ENCODE measurements at regions not wholly inside any gene's neighbourhood (a gene's known extent, or its start where the extent isn't known, plus 50 kb on each side); places are given as distances from the start of the nearest gene placed in this dataset.

DNA sequence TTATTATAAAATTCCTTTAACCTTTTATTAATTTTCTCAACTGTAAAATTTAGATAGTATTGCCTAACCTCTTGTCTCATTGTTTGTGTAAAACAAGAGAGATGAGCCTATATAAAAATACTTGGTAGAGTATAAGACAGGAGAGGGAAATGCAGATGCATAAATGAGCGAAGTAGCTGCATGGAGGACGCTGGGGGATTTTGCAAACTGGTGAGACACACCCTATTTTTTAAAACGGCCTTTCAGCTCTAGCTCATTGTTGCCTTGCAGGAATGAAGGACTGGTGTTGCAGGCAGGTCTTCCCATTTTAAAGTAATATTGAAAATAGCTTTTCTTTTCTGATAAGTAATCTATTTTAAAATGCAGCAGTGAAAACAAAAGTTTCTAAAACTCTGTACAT lies 435.3 kb upstream of the HNRNPA3 start:
- H3K56ac ChIP-seq (ENCODE audit: low read length): no peak overlapping the region
- no peaks in the 10 kb centered on the region for H3K79me1 ChIP-seq (ENCODE audit: low read length)
- H3K4me2 ChIP-seq (ENCODE audit: low read length): no peak overlapping the region
- no peak overlapping the region for H2AK5ac ChIP-seq (ENCODE audit: low read length)
- no peak overlapping the region for H3K4ac ChIP-seq (ENCODE audit: low read depth, low read length)
- H4K8ac ChIP-seq (ENCODE audit: low read depth, low read length): no peak overlapping the region
- H3K36me3 ChIP-seq (ENCODE audit: control insufficient read depth, insufficient read depth, low read length): no peaks in the 10 kb centered on the region
- H3K23ac ChIP-seq (ENCODE audit: low read length): no peak overlapping the region
- no peak overlapping the region for H3K4me3 ChIP-seq (ENCODE audit: low read length)
- H3K27ac ChIP-seq (ENCODE audit: low read depth, low read length): no peak overlapping the region
- H2BK120ac ChIP-seq (ENCODE audit: low read depth, low read length): no peak overlapping the region
- no peak overlapping the region for H4K5ac ChIP-seq (ENCODE audit: low read length)
- no peak overlapping the region for H3K18ac ChIP-seq (ENCODE audit: low read length)
- DNase-seq: no peak
- H3K9ac ChIP-seq (ENCODE audit: low read length): no peak overlapping the region
- H2BK5ac ChIP-seq (ENCODE audit: low read length): no peak overlapping the region
- H2BK15ac ChIP-seq (replicated peaks; ENCODE audit: low read depth): no peak overlapping the region
- no peaks in the 10 kb centered on the region for H3K79me2 ChIP-seq (ENCODE audit: control insufficient read depth, insufficient read depth, low read length)
- WGBS (ENCODE audit: extremely low coverage, insufficient coverage, low lambda C conversion rate): no CpG with 5 or more reads among the region's 3 CpGs
- H3K27me3 ChIP-seq (ENCODE audit: insufficient read depth, low read length, poor library complexity): no peaks in the 10 kb centered on the region
- H3K4me1 ChIP-seq (ENCODE audit: control insufficient read depth, low read depth, low read length): no peaks in the 10 kb centered on the region

- Histone ChIP-seq H3K4me1 (ENCODE audit: control insufficient read depth, low read depth, low read length) (no peaks in the 10 kb centered on the region), H3K18ac (ENCODE audit: low read length) (no peak overlapping the region), H3K4ac (ENCODE audit: low read depth, low read length) (no peak overlapping the region), H3K36me3 (ENCODE audit: control insufficient read depth, insufficient read depth, low read length) (no peaks in the 10 kb centered on the region), H2BK5ac (ENCODE audit: low read length) (no peak overlapping the region), H3K23ac (ENCODE audit: low read length) (no peak overlapping the region), H3K56ac (ENCODE audit: low read length) (no peak overlapping the region), H2BK120ac (ENCODE audit: low read depth, low read length) (no peak overlapping the region), H3K79me2 (ENCODE audit: control insufficient read depth, insufficient read depth, low read length) (no peaks in the 10 kb centered on the region), H2AK5ac (ENCODE audit: low read length) (no peak overlapping the region), H3K27me3 (ENCODE audit: insufficient read depth, low read length, poor library complexity) (no peaks in the 10 kb centered on the region), H4K5ac (ENCODE audit: low read length) (no peak overlapping the region), H2BK15ac (replicated peaks; ENCODE audit: low read depth) (no peak overlapping the region), H3K79me1 (ENCODE audit: low read length) (no peaks in the 10 kb centered on the region), H3K27ac (ENCODE audit: low read depth, low read length) (no peak overlapping the region), H3K9ac (ENCODE audit: low read length) (no peak overlapping the region), H4K8ac (ENCODE audit: low read depth, low read length) (no peak overlapping the region), H3K4me3 (ENCODE audit: low read length) (no peak overlapping the region), H3K4me2 (ENCODE audit: low read length) (no peak overlapping the region)
- no CpG with 5 or more reads among the region's 4 CpGs for WGBS (ENCODE audit: extremely low coverage, insufficient coverage, low lambda C conversion rate)
- no peak for DNase-seq
Measured at GRCh38 chr2:176779917-176780316, 432.7 kb upstream of the HNRNPA3 start.

- no peak overlapping the region for H2BK15ac ChIP-seq (replicated peaks; ENCODE audit: low read depth)
- H3K4me1 ChIP-seq (ENCODE audit: control insufficient read depth, low read depth, low read length): no peaks in the 10 kb centered on the region
- H3K18ac ChIP-seq (ENCODE audit: low read length): no peak overlapping the region
- no peak overlapping the region for H3K4me3 ChIP-seq (ENCODE audit: low read length)
- H3K27ac ChIP-seq (ENCODE audit: low read depth, low read length): no peak overlapping the region
- H3K56ac ChIP-seq (ENCODE audit: low read length): no peak overlapping the region
- no peak overlapping the region for H3K4ac ChIP-seq (ENCODE audit: low read depth, low read length)
- no peaks in the 10 kb centered on the region for H3K36me3 ChIP-seq (ENCODE audit: control insufficient read depth, insufficient read depth, low read length)
- H3K79me1 ChIP-seq (ENCODE audit: low read length): no peaks in the 10 kb centered on the region
- no peak overlapping the region for H3K9ac ChIP-seq (ENCODE audit: low read length)
- no peak overlapping the region for H2BK120ac ChIP-seq (ENCODE audit: low read depth, low read length)
- H3K23ac ChIP-seq (ENCODE audit: low read length): no peak overlapping the region
- no peak overlapping the region for H3K4me2 ChIP-seq (ENCODE audit: low read length)
- no peak overlapping the region for H2AK5ac ChIP-seq (ENCODE audit: low read length)
- no peak overlapping the region for H4K8ac ChIP-seq (ENCODE audit: low read depth, low read length)
- H4K5ac ChIP-seq (ENCODE audit: low read length): no peak overlapping the region
- H2BK5ac ChIP-seq (ENCODE audit: low read length): no peak overlapping the region
- H3K27me3 ChIP-seq (ENCODE audit: insufficient read depth, low read length, poor library complexity): no peaks in the 10 kb centered on the region
- H3K79me2 ChIP-seq (ENCODE audit: control insufficient read depth, insufficient read depth, low read length): no peaks in the 10 kb centered on the region
- WGBS (ENCODE audit: extremely low coverage, insufficient coverage, low lambda C conversion rate): no CpG with 5 or more reads among the region's 2 CpGs
- no peak for DNase-seq
Measured at GRCh38 chr2:176780348-176780747, 432.2 kb upstream of the HNRNPA3 start.

GRCh38 chr2:176781570-176782217 lies 430.9 kb upstream of the HNRNPA3 start:
- no peak overlapping the region for H2AK5ac ChIP-seq (ENCODE audit: low read length)
- H3K79me1 ChIP-seq (ENCODE audit: low read length): no peaks in the 10 kb centered on the region
- no peak overlapping the region for H2BK5ac ChIP-seq (ENCODE audit: low read length)
- H2BK15ac ChIP-seq (replicated peaks; ENCODE audit: low read depth): no peak overlapping the region
- H4K8ac ChIP-seq (ENCODE audit: low read depth, low read length): no peak overlapping the region
- H3K36me3 ChIP-seq (ENCODE audit: control insufficient read depth, insufficient read depth, low read length): no peaks in the 10 kb centered on the region
- H2BK120ac ChIP-seq (ENCODE audit: low read depth, low read length): no peak overlapping the region
- no peak overlapping the region for H3K4ac ChIP-seq (ENCODE audit: low read depth, low read length)
- no peak overlapping the region for H3K9ac ChIP-seq (ENCODE audit: low read length)
- no peaks in the 10 kb centered on the region for H3K4me1 ChIP-seq (ENCODE audit: control insufficient read depth, low read depth, low read length)
- no peak overlapping the region for H4K5ac ChIP-seq (ENCODE audit: low read length)
- H3K18ac ChIP-seq (ENCODE audit: low read length): no peak overlapping the region
- no peak for DNase-seq
- H3K23ac ChIP-seq (ENCODE audit: low read length): no peak overlapping the region
- no peak overlapping the region for H3K4me2 ChIP-seq (ENCODE audit: low read length)
- H3K27me3 ChIP-seq (ENCODE audit: insufficient read depth, low read length, poor library complexity): no peaks in the 10 kb centered on the region
- no peak overlapping the region for H3K4me3 ChIP-seq (ENCODE audit: low read length)
- H3K56ac ChIP-seq (ENCODE audit: low read length): no peak overlapping the region
- no peak overlapping the region for H3K27ac ChIP-seq (ENCODE audit: low read depth, low read length)
- H3K79me2 ChIP-seq (ENCODE audit: control insufficient read depth, insufficient read depth, low read length): no peaks in the 10 kb centered on the region
- no CpG with 5 or more reads among the region's 4 CpGs for WGBS (ENCODE audit: extremely low coverage, insufficient coverage, low lambda C conversion rate)

- Histone ChIP-seq H3K79me2 (ENCODE audit: control insufficient read depth, insufficient read depth, low read length) (no peaks in the 10 kb centered on the region), H3K56ac (ENCODE audit: low read length) (no peak overlapping the region), H2BK120ac (ENCODE audit: low read depth, low read length) (no peak overlapping the region), H3K79me1 (ENCODE audit: low read length) (no peaks in the 10 kb centered on the region), H3K9ac (ENCODE audit: low read length) (no peak overlapping the region), H3K4me2 (ENCODE audit: low read length) (no peak overlapping the region), H3K18ac (ENCODE audit: low read length) (no peak overlapping the region), H3K4me3 (ENCODE audit: low read length) (no peak overlapping the region), H3K23ac (ENCODE audit: low read length) (no peak overlapping the region), H3K27ac (ENCODE audit: low read depth, low read length) (no peak overlapping the region), H4K5ac (ENCODE audit: low read length) (no peak overlapping the region), H2AK5ac (ENCODE audit: low read length) (no peak overlapping the region), H2BK15ac (replicated peaks; ENCODE audit: low read depth) (no peak overlapping the region), H4K8ac (ENCODE audit: low read depth, low read length) (no peak overlapping the region), H3K4me1 (ENCODE audit: control insufficient read depth, low read depth, low read length) (no peaks in the 10 kb centered on the region), H3K36me3 (ENCODE audit: control insufficient read depth, insufficient read depth, low read length) (no peaks in the 10 kb centered on the region), H3K27me3 (ENCODE audit: insufficient read depth, low read length, poor library complexity) (no peaks in the 10 kb centered on the region), H2BK5ac (ENCODE audit: low read length) (no peak overlapping the region), H3K4ac (ENCODE audit: low read depth, low read length) (no peak overlapping the region)
- DNase-seq: no peak
- no CpG with 5 or more reads among the region's 1 CpG for WGBS (ENCODE audit: extremely low coverage, insufficient coverage, low lambda C conversion rate)
Measured at GRCh38 chr2:176784633-176785200, 427.9 kb upstream of the HNRNPA3 start.

GRCh38 chr2:176789751-176790150 lies 422.8 kb upstream of the HNRNPA3 start:
- Histone ChIP-seq H3K18ac (ENCODE audit: low read length) (no peak overlapping the region), H3K27ac (ENCODE audit: low read depth, low read length) (no peak overlapping the region), H3K79me1 (ENCODE audit: low read length) (no peaks in the 10 kb centered on the region), H4K5ac (ENCODE audit: low read length) (no peak overlapping the region), H4K8ac (ENCODE audit: low read depth, low read length) (no peak overlapping the region), H2BK120ac (ENCODE audit: low read depth, low read length) (no peak overlapping the region), H3K27me3 (ENCODE audit: insufficient read depth, low read length, poor library complexity) (no peaks in the 10 kb centered on the region), H3K4me1 (ENCODE audit: control insufficient read depth, low read depth, low read length) (no peaks in the 10 kb centered on the region), H3K36me3 (ENCODE audit: control insufficient read depth, insufficient read depth, low read length) (no peaks in the 10 kb centered on the region), H3K79me2 (ENCODE audit: control insufficient read depth, insufficient read depth, low read length) (no peaks in the 10 kb centered on the region), H2AK5ac (ENCODE audit: low read length) (no peak overlapping the region), H3K4ac (ENCODE audit: low read depth, low read length) (no peak overlapping the region), H2BK5ac (ENCODE audit: low read length) (no peak overlapping the region), H3K4me3 (ENCODE audit: low read length) (no peak overlapping the region), H2BK15ac (replicated peaks; ENCODE audit: low read depth) (no peak overlapping the region), H3K56ac (ENCODE audit: low read length) (no peak overlapping the region), H3K4me2 (ENCODE audit: low read length) (no peak overlapping the region), H3K23ac (ENCODE audit: low read length) (no peak overlapping the region), H3K9ac (ENCODE audit: low read length) (no peak overlapping the region)
- no peak for DNase-seq
- WGBS (ENCODE audit: extremely low coverage, insufficient coverage, low lambda C conversion rate): no CpG with 5 or more reads among the region's 1 CpG
